Muscle of back (tissue), 3 donors: ENCODE measurements at regions not wholly inside any gene's neighbourhood (a gene's known extent, or its start where the extent isn't known, plus 50 kb on each side); places are given as distances from the start of the nearest gene placed in this dataset.
"Not testable (repeated sequence)": the region's sequence is repeated elsewhere in the genome, so short reads cannot be mapped to it uniquely, and the experiment has no call there.

Experiments used
- DNase-seq, 3 donors: peaks; one replicate each; pipeline versions ENCODE4 v3.0.0 to v3.0.0-alpha.2; 2013

- no peak for DNase-seq
These were observed 52.2 kb upstream of the ABCA1 start for GRCh38 chr9:104980039-104980654.

GRCh38 chr9:104981543-104982129 lies 53.7 kb upstream of the ABCA1 start:
- no peak for DNase-seq

DNA sequence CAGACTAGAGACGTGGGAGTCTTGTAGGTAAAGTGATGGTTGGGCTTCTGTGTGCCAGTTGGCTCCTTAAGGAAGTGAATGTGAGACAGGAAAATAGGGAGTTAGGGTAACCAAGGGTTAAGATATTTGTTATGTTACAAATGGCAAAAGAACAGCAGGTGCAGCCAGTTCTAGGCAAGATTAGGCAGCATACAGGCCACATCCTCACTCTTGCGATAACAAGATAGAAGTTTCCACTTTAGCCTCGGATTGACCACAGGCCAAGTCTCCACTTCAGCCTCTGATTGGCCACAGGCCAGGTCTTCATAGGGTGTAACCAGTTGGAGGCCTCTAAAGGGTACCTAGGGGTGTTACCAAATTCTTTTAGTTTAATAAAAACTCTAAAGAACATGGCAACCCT lies 54.6 kb upstream of the ABCA1 start:
- no peak for DNase-seq

DNA sequence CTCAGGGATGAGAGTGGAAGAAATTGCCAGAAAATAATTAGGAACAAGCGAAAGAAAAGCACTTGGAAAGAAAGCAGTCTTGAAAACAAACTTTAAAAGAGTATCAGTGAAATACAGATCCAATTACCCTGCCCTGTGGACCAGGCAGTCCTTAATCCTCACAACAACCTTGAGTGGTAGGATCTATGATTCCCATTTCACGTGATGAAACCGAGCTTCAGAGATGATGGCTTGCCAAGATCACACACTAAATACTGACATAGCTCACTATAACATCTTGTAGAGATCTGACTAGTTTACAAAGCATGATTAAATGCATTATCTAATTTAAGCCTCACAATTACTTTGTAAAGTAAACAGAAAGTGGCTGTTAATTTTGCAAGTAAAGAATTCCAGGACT lies 55.5 kb upstream of the ABCA1 start:
- DNase-seq = no peak

DNA sequence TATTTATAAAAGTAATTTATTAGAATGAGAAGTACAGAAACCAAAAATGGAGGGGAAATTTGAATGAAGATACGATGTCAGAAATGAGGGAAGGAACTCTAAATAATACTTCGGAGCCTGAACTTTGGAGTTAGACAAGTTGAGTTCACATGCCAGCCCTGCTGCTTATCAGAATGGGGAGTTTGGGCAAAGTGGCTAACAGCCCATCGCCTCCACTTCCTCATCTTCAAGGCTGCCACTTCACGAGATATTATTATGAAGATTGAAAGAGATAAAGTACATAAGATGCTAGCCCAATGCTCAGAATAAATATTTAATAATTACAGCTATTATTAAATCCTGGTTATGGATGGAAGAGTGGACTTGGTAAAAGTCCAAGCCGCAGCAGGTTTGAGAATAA lies 56.2 kb upstream of the ABCA1 start:
- DNase-seq = no peak

GRCh38 chr9:104984542-104984941 lies 56.6 kb upstream of the ABCA1 start:
- no peak for DNase-seq

DNA sequence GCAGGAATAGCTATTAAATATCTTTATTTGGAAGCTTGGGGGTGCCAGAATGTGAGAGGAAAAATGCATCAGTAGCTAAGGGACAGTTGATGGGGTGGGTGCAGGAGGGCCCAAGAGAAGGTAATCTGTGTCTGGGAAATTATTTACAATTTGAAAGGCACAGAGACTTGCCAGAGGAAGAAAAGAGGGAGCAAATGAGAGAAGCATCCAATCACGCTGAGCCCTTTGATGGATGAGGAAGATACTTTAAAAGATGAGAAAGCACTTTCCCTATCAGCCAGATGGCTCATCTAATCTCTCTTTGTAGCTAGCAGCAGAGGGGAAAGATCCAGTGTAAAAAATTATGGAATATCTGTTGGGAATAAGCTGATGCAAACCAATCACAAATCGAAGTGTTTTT lies 57.0 kb upstream of the ABCA1 start:
- DNase-seq = no peak

DNA sequence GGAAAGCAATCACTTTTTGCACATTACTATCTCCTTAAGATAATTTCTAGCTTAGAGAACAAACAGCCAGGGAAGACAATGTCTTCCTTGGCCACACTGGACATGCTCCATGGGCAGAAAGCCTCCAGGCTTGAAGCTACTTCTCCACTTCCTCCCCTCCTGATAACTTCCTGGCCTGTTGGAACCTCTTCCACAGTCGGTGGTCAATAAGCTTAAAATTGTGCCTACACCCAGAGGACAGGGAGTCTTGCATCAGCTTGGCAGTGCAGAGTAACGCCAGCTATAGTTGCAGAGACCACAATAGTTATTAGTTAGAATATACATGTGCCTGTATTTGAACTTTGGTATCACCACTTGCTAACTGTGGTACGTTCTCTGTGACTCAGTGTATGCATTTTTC lies 58.1 kb upstream of the ABCA1 start:
- no peak for DNase-seq

DNA sequence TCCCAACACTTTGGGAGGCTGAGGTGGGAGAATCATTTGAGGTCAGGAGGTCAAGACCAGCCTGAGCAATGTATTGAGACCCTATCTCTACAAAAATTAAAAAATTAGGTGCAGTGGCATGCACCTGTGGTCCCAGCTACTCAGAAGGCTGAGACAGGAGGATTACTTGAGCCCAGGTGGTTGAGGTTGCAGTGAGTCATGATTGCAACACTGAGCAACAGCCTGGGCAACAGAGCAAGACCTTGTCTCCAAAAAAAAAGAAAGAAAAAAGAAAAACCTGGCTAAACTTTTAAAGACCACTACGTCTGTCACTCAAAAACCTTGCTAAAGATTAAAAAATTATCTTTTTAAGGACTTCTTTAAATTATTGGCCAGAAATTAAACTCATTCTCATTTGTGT lies 59.8 kb upstream of the ABCA1 start:
- no peak for DNase-seq

DNA sequence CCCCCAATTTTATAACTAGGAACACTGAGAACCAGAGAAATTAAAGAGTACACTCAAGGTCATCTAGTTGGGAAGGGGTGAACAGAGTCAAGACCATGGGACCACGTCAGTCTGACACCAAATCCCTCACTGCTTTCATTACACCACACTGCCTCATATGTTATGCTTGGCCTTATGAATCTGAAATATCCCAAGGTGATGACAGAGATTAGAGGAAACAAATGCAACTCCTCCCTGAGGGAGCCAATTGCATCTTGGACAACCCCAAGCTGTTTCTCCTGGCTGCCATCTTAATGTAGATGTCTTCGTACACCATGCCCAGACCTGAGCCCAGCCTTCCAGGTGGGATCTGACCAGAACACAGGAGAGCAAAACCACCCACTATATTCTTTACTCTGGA lies 60.6 kb upstream of the ABCA1 start:
- DNase-seq = no peak

- peak; percentile 79 to 94 (median 89) for DNase-seq
These were observed 63.4 kb upstream of the ABCA1 start for GRCh38 chr9:104991144-104991953.

DNA sequence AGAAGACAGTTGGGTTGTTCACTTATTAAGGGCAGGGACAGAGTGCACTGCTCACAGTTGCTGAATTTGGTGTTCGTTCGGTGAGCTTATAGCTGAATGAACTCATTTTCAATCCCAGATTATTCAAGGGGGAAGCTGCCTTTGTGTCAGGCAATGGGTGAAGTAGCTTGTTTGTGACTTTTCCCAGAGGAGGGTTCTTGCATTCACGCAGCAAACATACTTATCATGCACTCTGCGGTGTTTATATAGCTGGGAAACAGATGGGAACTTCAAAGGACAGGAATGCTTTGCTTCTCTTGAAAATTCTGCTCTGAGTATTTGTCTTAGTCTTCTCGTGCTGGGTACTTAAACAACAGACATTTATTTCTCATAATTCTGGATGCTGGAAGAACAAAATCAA lies 64.7 kb upstream of the ABCA1 start:
- DNase-seq = peak; percentile 8 to 39 (median 33)

GRCh38 chr9:104993291-104993963 lies 65.5 kb upstream of the ABCA1 start:
- peak; percentile 33 to 63 (median 55) for DNase-seq

GRCh38 chr9:104997536-104997935 lies 69.6 kb upstream of the ABCA1 start:
- no peak for DNase-seq

DNA sequence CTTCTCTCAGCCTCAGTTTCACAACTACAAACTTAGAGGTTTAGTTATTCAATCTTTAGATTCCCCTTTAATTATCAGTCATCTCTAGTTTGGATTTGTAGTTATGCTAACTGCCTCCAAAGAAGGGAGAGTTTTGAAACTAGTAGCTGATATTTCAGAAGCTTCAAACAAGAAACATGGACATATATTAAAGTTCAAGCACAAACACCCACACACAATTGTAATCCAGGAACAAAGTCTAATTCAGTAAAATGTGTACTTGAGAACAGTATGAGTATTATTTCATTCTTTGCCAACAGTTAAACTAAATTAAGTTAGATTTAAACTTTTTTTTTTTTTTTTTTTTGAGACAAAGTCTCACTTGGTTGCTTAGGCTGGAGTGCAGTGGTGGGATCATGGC lies 71.2 kb upstream of the ABCA1 start:
- no peak for DNase-seq

GRCh38 chr9:105000529-105000928 lies 72.6 kb upstream of the ABCA1 start:
- DNase-seq = not testable (repeated sequence)

- no peak for DNase-seq
These were observed 76.6 kb upstream of the ABCA1 start for GRCh38 chr9:105004466-105005090.

DNA sequence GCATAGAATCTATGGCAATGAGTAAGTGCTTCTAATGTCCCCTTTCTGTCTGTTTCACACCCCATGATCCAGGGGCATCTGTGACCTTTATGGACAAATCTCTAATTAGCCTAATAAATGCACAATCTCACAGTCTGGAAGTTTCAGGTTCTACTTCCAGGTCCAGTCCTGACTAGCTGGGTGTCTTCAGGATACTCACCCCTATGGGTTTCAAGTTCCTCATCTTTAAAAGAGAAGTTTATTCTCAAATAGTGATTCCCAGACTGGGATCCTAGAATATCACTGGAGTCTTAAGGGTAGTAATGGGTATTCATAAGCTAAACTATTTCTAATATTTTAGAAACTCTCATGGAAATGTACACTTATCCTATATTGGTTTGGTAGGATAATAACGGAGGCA lies 77.2 kb upstream of the ABCA1 start:
- DNase-seq = no peak

- no peak for DNase-seq
These were observed 78.6 kb upstream of the ABCA1 start for GRCh38 chr9:105006514-105006913.

DNA sequence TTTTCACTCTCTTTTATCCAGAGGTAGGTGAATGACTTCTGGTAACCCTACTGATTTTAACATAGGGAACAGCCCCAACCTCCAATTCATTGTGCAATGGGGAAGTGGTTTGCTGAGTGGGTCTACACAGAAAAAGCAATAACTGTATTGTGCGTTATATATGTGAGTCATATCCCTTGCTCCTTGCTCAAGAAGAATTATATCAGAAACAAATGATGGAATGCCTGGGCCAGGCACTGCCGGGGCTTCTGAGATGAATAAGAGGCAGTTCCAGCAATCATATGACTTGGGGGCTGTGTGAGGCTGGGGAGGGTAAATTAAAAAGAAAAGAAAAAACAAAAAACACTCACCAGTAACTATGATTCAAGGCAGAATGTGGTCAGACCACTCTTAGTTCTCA lies 79.2 kb upstream of the ABCA1 start:
- DNase-seq = peak in 2 of 3 donors; percentile 18 to 82

DNA sequence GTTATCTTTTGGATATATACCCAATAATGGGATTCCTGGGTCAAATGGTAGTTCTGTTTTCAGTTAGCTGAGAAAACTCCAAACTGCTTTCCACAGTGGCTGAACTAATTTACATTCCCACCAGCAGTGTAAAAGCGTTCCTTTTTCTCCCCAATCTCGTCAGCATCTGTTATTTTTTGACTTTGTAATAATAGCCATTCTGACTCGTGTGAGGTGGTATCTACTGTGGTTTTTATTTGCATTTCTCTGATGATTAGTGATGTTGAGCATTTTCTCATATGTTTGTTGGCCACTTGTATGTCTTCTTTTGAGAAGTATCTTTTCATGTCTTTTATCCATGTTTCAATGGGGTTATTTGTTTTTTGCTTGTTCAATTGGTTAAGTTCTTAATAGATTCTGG lies 82.1 kb upstream of the ABCA1 start:
- not testable (repeated sequence) for DNase-seq

DNA sequence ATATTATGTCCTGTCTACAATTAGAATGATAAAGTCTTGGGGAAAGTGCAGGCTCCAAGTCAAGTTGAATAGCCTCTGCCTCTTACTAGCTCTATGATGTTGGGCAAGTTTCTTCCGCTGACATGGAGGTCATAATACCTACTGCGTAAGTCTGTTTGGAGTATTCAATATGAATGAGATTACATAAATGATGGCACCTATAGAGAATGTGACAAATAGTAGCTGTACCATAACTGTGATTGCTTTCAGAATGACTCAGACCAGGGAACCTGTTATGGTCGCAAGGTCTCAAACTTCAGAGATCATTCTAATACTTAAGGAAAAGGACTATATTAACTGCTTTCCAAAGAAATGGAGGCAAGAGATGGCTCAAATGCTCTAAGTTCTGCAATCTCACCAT lies 94.0 kb upstream of the ABCA1 start:
- no peak for DNase-seq
